GM21381 (cell line): ENCODE measurements at regions not wholly inside any gene's neighbourhood (a gene's known extent, or its start where the extent isn't known, plus 50 kb on each side); places are given as distances from the start of the nearest gene placed in this dataset.

Source experiments
- ATAC-seq: cut with Tn5 transposase; IDR thresholded peaks from one replicate; pipeline ENCODE4 v1.9.1; 2021; ENCODE audit warnings: mild to moderate bottlenecking, moderate library complexity; ENCODE audit not compliant: unreplicated experiment

GRCh38 chr10:105989995-105990394 lies 1174.5 kb downstream of the SORCS1 start:
- no peak for ATAC-seq

GRCh38 chr10:105988848-105989247 lies 1175.7 kb downstream of the SORCS1 start:
- ATAC-seq, result no peak

GRCh38 chr10:105986912-105987635 lies 1177.4 kb downstream of the SORCS1 start:
- no peak for ATAC-seq

- ATAC-seq, result no peak
Observed at GRCh38 chr10:105986486-105986885, 1178.0 kb downstream of the SORCS1 start.

GRCh38 chr10:105982735-105983134 lies 1181.8 kb downstream of the SORCS1 start:
- no peak for ATAC-seq

GRCh38 chr10:105981679-105982078 lies 1182.8 kb downstream of the SORCS1 start:
- no peak for ATAC-seq

GRCh38 chr10:105974803-105975456 lies 1189.6 kb downstream of the SORCS1 start:
- no peak for ATAC-seq

- no peak for ATAC-seq
Observed at GRCh38 chr10:105973902-105974301, 1190.6 kb downstream of the SORCS1 start.

GRCh38 chr10:105973360-105973759 lies 1191.1 kb downstream of the SORCS1 start:
- no peak for ATAC-seq

- ATAC-seq, result no peak
Observed at GRCh38 chr10:105971460-105971859, 1193.0 kb downstream of the SORCS1 start.

- ATAC-seq, result no peak
Observed at GRCh38 chr10:105969884-105970377, 1194.6 kb downstream of the SORCS1 start.

GRCh38 chr10:105968666-105969065 lies 1195.8 kb downstream of the SORCS1 start:
- ATAC-seq, result no peak

- no peak for ATAC-seq
Observed at GRCh38 chr10:105967256-105967655, 1197.2 kb downstream of the SORCS1 start.

GRCh38 chr10:105965141-105965540 lies 1199.4 kb downstream of the SORCS1 start:
- no peak for ATAC-seq

GRCh38 chr10:105964009-105964408 lies 1200.5 kb downstream of the SORCS1 start:
- no peak for ATAC-seq

- no peak for ATAC-seq
Observed at GRCh38 chr10:105963334-105963884, 1201.1 kb downstream of the SORCS1 start.

- ATAC-seq, result no peak
Observed at GRCh38 chr10:105956550-105956949, 1208.0 kb downstream of the SORCS1 start.

GRCh38 chr10:105953861-105954260 lies 1210.6 kb downstream of the SORCS1 start:
- no peak for ATAC-seq

GRCh38 chr10:105953056-105953455 lies 1211.5 kb downstream of the SORCS1 start:
- no peak for ATAC-seq

GRCh38 chr10:105952153-105952552 lies 1212.4 kb downstream of the SORCS1 start:
- peak; percentile 83 for ATAC-seq

- ATAC-seq, result peak; percentile 48
Observed at GRCh38 chr10:105950410-105950809, 1214.1 kb downstream of the SORCS1 start.

GRCh38 chr10:105949721-105950120 lies 1214.8 kb downstream of the SORCS1 start:
- ATAC-seq, result no peak
